ENCODE measurements at regions not wholly inside any gene's neighbourhood (a gene's known extent, or its start where the extent isn't known, plus 50 kb on each side); places are given as distances from the start of the nearest gene placed in this dataset.

DNA sequence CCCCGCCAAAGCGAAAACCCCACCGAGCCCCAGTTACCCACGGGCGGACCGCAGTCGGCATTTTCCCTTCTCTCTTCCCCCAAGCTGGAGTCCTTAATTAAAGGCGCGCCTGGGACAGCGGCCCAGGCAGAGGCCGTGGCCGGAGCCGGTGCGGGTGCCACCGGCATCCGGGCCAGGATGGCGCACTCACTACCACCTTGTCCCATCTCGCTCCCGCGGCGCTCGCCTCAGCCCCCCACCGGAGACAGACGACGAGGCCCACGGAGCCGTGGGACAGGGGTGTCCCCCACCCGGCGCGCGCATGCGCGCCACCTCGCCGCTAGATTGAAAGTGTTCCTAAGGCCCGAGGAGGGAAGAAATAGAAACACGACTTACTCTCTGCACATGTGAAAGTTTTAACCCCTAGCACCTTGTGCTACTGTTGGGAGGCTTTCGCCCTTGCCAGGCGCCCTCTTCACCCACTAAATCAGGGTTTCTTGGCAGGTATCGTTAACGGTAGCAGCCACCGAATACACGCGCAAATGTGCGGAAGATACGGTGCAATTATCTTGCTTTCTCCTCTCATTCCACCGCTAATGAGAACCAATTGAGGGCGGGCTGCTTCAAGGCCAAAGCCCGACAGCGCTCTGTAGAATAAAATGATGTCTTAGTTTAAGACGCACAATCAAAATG is 64.3 kb upstream of the CCDC160 start:
- DNase-seq (ENCODE audit: low read depth in 3 of 3, low spot score in 1 of 3): peak in 1 of 3 donors; percentile 23

DNA sequence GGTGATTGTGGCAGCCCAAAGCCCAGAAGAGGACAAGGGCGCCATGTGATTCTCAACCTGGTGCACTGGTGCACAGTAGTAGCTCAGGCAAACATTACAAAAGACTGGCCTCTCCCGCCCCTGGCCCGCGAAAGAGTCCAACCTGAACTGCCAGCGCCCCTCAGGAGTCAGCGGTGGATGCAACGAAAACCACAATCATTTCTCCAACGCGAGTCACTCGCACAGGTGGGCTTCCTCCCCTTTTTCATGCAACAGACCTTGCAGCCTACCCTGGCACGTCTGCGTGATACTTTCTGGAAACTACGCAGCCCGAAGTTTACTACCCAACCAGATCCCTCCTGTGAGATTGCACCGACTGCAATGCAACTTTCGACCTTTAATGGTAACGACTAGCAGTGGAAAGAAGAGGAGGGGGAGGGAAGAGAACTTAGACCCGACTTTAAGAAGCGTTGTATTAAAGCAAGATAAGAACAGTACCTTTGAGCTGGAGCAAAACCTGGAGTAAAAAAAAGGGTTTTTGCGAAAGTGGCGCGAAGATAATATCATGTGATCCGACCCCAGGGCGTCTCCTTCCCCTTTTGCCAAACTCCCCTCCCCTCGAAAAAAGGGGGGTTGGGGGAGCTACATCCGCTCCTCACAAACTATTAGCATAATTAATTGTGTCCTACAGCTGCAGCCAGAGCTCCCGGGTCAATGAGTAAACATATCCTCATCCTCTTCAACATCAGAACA is 63.3 kb upstream of the CCDC160 start:
- DNase-seq (ENCODE audit: low read depth in 3 of 3, low spot score in 1 of 3): no peak

DNA sequence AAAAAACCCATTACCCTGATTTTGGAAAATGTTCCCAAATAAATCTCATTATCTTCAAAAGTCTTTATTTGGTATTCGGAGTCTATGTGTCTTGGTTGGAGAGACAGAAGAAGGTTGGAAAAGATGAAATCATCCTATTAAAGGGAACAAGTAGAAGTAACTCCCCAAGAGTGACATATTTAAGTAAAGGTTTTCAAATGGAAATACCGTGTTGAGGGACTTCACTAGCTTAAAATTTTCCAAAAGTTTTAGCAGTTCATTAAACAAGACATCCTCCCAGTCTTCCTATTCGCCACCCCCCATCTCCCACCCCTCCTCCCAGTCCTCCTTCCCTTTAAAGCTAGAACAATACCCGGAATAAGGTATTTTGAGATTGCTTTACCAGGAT is 62.7 kb upstream of the CCDC160 start:
- DNase-seq (ENCODE audit: low read depth in 3 of 3, low spot score in 1 of 3): no peak

DNA sequence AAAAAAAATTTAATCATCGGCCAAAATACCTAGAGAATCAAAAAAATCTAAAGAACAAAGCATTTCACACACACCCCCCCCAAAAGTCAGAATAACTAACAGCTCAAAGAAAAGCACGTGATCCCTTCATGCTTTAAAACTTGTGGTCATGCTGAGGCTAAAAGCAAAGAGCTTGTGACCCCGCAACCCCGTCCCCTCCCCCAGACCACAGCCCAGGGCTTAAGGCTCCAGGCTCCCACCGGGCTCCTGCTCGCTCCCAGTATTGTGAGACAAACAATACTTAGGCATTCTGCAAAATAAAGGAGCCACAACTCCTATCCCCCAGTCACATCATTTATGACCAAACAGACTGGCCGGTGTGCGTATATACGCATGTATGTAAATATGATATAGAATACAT is 62.1 kb upstream of the CCDC160 start:
- DNase-seq (ENCODE audit: low read depth in 3 of 3, low spot score in 1 of 3): no peak

DNA sequence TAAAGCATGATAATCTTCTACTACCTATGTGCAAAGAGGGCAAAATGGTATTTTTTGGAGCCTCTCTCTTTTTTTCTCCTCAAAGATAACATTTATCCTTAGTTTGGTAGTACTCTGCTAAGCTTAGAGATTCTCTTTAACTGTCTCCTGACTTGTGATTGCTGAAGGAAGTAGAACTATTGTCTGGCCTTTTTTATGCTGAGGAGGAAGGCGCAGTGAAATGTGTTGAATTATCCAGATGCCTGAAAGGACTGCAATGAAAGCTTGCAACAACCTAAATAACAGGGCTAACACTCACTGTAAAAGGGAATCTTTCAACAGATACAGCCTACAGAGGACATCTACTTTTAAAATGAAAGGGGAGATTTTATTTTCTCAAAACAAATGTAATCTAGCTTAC is 59.5 kb upstream of the CCDC160 start:
- DNase-seq (ENCODE audit: low read depth in 3 of 3, low spot score in 1 of 3): no peak

DNA sequence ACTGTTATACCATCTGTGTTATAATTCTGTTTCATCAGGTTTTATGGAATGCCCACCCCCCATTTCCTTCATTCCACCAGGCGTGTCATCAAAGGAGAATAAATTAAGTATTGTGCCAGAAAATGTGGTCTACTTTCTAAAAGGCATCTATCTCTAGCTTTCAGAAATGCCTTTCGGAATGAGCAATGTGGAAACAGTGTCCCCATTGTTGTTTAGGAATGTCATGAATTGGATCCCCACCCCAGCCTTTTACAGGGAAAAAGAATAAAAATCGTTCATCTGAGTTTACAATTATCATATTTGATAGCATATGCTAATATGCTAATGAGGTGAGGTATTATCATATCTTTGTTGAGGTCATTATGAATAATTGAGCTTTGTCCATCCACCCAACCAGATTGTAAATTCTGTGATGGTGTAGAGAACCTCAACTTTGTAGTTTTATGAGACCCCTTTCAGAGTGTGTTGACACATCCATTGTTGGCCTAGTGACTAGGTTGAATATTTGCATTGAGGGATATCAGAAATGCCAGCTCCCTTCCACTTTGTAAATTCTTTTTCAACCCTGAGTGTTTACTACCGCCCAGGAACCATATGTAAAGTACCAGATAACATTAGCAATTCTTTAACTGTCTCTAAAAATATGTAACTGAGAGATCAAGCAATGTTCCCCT is 56.2 kb upstream of the CCDC160 start:
- DNase-seq (ENCODE audit: low read depth in 3 of 3, low spot score in 1 of 3): no peak

DNA sequence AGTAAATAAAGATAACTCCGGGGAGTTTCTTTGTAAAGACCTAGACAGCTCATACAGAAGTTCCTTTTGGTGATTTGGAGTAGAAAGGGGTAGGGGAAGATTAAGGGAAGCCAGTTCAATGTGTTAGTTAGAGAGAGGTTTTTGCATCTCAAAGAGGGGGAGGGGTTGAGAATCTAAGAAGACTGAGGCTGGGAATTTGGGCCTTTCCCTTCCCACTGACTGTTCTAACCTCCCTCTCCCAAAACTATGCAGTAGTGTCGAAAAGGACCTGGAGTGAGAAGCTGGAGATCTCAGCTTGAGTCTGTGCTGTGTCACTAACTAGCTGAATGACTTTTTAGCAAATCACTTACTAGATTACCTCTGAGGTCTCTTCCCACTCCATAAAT is 55.7 kb upstream of the CCDC160 start:
- no peak for DNase-seq (ENCODE audit: low read depth in 3 of 3, low spot score in 1 of 3)

DNA sequence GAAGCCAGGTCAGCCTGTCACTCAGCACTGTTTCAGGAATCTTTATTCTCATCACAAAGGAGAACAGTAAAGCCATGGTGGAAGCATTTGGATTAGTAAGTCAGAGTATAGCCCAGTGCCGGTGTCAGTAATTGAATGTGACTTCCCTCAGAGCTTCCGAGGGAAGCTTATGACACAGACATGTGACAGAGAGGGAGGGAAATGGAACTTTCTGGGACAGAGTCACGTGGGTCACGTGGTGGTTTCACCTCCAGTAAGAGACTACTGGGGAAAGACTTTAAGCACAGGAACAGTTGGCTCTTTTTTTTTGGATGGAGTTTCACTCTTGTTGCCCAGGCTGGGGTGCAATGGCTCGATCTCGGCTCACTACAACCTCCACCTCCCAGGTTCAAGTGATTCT is 53.3 kb upstream of the CCDC160 start:
- no peak for DNase-seq (ENCODE audit: low read depth in 3 of 3, low spot score in 1 of 3)

DNA sequence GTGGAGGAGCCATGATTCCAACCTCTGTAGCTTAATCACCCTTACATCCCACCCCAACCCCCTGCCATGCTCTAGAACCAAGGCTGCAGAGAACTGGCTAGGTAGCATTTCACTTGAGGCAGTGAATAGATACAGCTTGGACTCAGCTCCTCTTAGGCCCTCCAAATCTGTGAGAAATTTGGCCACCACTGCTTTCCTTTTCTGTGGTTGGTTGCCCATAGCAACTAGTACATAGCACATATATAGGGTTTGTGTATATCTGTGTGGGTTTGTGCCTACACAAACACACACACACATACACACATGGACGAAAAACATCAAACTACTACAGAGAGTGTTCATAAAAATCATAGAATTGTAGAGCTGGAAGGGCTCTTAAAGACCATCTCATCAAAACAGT is 52.0 kb upstream of the CCDC160 start:
- no peak for DNase-seq (ENCODE audit: low read depth in 3 of 3, low spot score in 1 of 3)

DNA sequence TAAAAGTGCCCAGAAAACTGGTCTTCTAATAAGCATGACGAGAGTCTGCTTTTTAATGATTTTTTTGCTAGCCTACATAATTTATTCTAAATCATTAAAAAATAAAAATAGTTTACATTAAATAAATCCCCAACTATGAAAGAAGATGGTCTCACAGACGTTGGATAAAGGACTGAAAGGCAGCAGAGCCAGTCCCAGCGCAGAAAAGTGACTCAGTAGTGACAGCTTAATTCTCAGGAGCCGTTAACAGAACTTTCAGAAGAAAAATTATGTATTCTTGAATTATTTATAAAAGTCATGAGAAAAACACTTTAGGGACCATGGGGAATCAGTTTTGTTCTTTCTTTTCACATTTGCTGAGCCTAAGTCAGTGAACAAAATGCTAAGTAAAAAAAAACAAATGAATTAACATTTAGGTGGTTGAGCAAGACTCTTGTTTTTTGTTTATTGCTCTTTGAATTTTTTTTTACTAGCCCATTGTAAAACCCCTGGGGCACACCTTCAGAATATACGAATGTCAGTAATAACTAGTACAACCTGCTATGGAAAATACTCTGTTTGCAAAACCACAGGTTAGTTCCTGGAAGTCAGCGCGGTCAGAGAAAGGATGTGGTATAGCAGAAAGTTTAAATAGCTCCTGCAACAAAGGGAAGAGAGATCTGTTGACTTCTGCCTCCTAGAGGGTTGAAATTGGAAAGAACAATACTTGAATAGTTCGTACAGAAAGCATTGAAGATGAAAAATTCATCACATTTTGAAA is 50.4 kb upstream of the CCDC160 start:
- peak in 1 of 3 donors; percentile 5 for DNase-seq (ENCODE audit: low read depth in 3 of 3, low spot score in 1 of 3)

Measured in stimulated activated CD4-positive, alpha-beta T cell treated with anti-CD3 and anti-CD28 coated beads, TNF-alpha, amount 100 ng/mL, for 1 hour (primary cell).